Stomach (tissue), 4 donors: ENCODE measurements at regions not wholly inside any gene's neighbourhood (a gene's known extent, or its start where the extent isn't known, plus 50 kb on each side); places are given as distances from the start of the nearest gene placed in this dataset.

ENCODE experiments used
- EP300 ChIP-seq: sonication (generic); formaldehyde crosslinking; IDR thresholded peaks from one replicate; pipeline ENCODE4 v1.6.1; 2017; ENCODE audit warnings: antibody characterized with exemption
- POLR2A ChIP-seq, 4 donors: fragments of 450-650 bp; IDR thresholded peaks; one replicate each; pipeline ENCODE4 v1.6.1; 2016; ENCODE audit warnings: antibody characterized with exemption in 4 of 4, control low read depth in 2 of 4, mild to moderate bottlenecking in 1 of 4, moderate library complexity in 1 of 4
- TF ChIP-seq, protein P1 (sequence below), 7 experiments: fragments of 450-650 bp in 4 of 7; fragments of 200-600 bp in 3 of 7; sonication (generic) in 3 of 7; IDR thresholded peaks; one replicate each; pipeline ENCODE4 v1.5.1; 2016 to 2019; ENCODE audit warnings: antibody characterized with exemption in 7 of 7, control low read depth in 2 of 7, mild to moderate bottlenecking in 1 of 7

DNA sequence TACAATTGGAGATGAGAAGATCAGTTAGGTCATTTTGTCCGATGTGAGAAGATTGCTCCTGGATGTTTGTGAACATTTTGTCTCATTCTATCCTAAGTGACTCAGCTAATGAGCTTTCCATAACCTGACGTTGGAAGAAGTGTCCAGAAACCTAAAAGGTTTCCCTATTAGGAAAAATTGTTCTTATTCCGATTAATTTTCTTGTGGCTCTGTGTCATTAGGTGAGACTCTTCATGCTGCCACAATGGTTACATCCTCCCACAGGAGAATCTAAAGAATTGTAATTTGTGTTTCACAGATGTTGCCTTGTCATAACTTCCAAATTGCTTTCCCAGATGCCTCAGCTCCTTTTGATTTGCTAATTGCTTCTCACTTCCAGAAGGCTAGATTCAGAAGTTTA, 261.0 kb upstream of the APCDD1 start:
- TF ChIP-seq, protein P1, sequence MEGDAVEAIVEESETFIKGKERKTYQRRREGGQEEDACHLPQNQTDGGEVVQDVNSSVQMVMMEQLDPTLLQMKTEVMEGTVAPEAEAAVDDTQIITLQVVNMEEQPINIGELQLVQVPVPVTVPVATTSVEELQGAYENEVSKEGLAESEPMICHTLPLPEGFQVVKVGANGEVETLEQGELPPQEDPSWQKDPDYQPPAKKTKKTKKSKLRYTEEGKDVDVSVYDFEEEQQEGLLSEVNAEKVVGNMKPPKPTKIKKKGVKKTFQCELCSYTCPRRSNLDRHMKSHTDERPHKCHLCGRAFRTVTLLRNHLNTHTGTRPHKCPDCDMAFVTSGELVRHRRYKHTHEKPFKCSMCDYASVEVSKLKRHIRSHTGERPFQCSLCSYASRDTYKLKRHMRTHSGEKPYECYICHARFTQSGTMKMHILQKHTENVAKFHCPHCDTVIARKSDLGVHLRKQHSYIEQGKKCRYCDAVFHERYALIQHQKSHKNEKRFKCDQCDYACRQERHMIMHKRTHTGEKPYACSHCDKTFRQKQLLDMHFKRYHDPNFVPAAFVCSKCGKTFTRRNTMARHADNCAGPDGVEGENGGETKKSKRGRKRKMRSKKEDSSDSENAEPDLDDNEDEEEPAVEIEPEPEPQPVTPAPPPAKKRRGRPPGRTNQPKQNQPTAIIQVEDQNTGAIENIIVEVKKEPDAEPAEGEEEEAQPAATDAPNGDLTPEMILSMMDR (IDR thresholded peaks at IDR 0.05), result no peak
- no peak for TF ChIP-seq POLR2A (IDR thresholded peaks at IDR 0.05)
- no peak for TF ChIP-seq EP300
